ENCODE measurements at regions not wholly inside any gene's neighbourhood (a gene's known extent, or its start where the extent isn't known, plus 50 kb on each side); places are given as distances from the start of the nearest gene placed in this dataset.
"Not testable (repeated sequence)": the region's sequence is repeated elsewhere in the genome, so short reads cannot be mapped to it uniquely, and the experiment has no call there.

GRCh38 chr11:128031538-128032134 lies 555.7 kb downstream of the ETS1 start:
- not testable (repeated sequence) for DNase-seq (ENCODE audit: low spot score)

- no peak for DNase-seq (ENCODE audit: low spot score)
Observed at GRCh38 chr11:128029219-128029722, 558.1 kb downstream of the ETS1 start.

GRCh38 chr11:128026596-128026995 lies 560.8 kb downstream of the ETS1 start:
- DNase-seq (ENCODE audit: low spot score), result no peak

- DNase-seq (ENCODE audit: low spot score), result no peak
Observed at GRCh38 chr11:128022761-128023160, 564.6 kb downstream of the ETS1 start.

- DNase-seq (ENCODE audit: low spot score), result no peak
Observed at GRCh38 chr11:128022007-128022368, 565.4 kb downstream of the ETS1 start.

GRCh38 chr11:128021349-128022006 lies 565.9 kb downstream of the ETS1 start:
- no peak for DNase-seq (ENCODE audit: low spot score)

GRCh38 chr11:128018692-128019091 lies 568.7 kb downstream of the ETS1 start:
- DNase-seq (ENCODE audit: low spot score), result no peak

- no peak for DNase-seq (ENCODE audit: low spot score)
Observed at GRCh38 chr11:128005562-128005961, 581.8 kb downstream of the ETS1 start.

GRCh38 chr11:127998421-127998820 lies 588.9 kb downstream of the ETS1 start:
- DNase-seq (ENCODE audit: low spot score), result no peak

- no peak for DNase-seq (ENCODE audit: low spot score)
Observed at GRCh38 chr11:127997594-127997993, 589.8 kb downstream of the ETS1 start.

- DNase-seq (ENCODE audit: low spot score), result no peak
Observed at GRCh38 chr11:127996825-127997224, 590.5 kb downstream of the ETS1 start.

- no peak for DNase-seq (ENCODE audit: low spot score)
Observed at GRCh38 chr11:127995921-127996320, 591.4 kb downstream of the ETS1 start.

- DNase-seq (ENCODE audit: low spot score), result no peak
Observed at GRCh38 chr11:127994736-127995135, 592.6 kb downstream of the ETS1 start.

- DNase-seq (ENCODE audit: low spot score), result peak; percentile 1
Observed at GRCh38 chr11:127993788-127994187, 593.6 kb downstream of the ETS1 start.

GRCh38 chr11:127993281-127993680 lies 594.1 kb downstream of the ETS1 start:
- DNase-seq (ENCODE audit: low spot score), result no peak

- DNase-seq (ENCODE audit: low spot score), result no peak
Observed at GRCh38 chr11:127986073-127986472, 601.3 kb downstream of the ETS1 start.

- DNase-seq (ENCODE audit: low spot score), result no peak
Observed at GRCh38 chr11:127972816-127973215, 614.5 kb downstream of the ETS1 start.

- DNase-seq (ENCODE audit: low spot score), result no peak
Observed at GRCh38 chr11:127971448-127971847, 615.9 kb downstream of the ETS1 start.

GRCh38 chr11:127966821-127967220 lies 620.5 kb downstream of the ETS1 start:
- no peak for DNase-seq (ENCODE audit: low spot score)

- no peak for DNase-seq (ENCODE audit: low spot score)
Observed at GRCh38 chr11:127965939-127966668, 621.3 kb downstream of the ETS1 start.

- no peak for DNase-seq (ENCODE audit: low spot score)
Observed at GRCh38 chr11:127962416-127962815, 624.9 kb downstream of the ETS1 start.

- DNase-seq (ENCODE audit: low spot score), result no peak
Observed at GRCh38 chr11:127950162-127950561, 637.2 kb downstream of the ETS1 start.

GRCh38 chr11:127943763-127944162 lies 643.6 kb downstream of the ETS1 start:
- no peak for DNase-seq (ENCODE audit: low spot score)
